ENCODE measurements at regions not wholly inside any gene's neighbourhood (a gene's known extent, or its start where the extent isn't known, plus 50 kb on each side); places are given as distances from the start of the nearest gene placed in this dataset.
"Not testable (repeated sequence)": the region's sequence is repeated elsewhere in the genome, so short reads cannot be mapped to it uniquely, and the experiment has no call there.

DNA sequence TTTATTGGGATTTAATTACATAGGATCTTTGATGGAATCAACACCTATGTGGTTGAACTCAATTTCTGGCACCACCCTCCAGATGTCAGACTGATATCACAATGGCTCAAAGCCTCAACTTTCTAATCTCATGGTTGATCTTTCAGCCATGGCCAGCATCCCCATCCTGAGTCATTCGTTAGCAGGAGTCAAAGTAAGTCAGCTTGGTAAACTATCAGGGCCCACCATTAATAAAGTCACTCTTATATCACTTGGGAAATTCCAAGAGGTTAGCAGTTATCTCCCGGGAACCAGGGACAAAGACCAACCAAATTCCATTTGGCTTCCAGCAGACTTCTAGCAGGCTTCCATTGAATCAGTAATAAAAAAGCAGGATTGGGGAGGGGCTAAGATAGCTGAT is 50.7 kb upstream of the TNFSF4 start:
- no peak for DNase-seq

DNA sequence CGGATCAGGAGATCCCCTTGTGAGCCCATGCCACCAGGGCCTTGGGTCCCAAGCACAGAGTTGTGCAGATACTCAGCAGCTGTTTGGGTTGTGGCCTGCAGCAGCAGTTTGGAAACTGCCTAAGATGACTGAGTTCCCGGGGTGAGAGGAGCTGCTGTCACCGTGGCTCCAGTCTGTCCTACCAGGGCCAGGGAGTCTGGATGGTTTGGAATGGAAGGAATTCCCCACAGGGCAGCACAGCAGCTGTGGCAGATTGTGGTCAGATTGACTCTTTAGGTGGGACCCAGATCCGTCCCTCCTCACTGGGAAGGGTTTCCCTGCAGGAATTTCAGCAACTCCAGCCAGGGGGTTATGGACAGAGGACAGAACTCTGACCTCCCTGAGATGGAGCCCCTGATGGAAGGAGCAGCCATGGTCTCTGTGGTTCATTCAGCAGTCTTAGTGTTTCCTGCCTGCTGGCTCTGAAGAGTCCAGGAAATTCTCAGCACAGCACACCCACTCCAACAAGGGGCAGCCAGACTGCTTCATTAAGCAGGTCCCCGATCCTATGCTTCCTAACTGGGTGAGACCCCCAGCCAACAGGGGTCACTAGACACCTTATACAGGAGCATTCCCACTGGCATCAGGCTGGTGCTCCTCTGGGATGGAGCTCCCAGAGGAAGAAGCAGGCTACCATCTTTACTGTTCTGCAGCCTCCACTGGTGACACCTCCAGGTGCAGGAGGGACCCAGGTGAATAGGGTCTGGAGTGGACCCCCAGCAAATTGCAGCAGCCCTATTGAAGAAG is 51.5 kb upstream of the TNFSF4 start:
- no peak for DNase-seq

DNA sequence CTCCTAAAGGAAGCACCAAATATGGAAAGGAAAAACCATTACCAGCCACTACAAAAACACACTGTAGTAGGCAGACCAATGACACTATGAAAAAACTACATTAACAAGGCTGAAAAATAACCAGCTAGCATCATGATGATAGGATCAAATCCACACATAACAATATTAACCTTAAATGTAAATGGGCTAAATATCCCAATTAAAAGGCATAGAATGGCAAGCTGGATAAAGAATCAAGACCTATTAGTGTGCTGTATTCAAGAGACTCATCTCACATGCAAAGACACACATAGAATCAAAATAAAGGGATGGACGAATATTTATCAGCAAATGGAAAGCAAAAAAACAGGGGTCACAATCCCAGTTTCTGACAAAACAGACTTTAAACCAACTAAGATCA is 53.2 kb upstream of the TNFSF4 start:
- DNase-seq, result not testable (repeated sequence)

DNA sequence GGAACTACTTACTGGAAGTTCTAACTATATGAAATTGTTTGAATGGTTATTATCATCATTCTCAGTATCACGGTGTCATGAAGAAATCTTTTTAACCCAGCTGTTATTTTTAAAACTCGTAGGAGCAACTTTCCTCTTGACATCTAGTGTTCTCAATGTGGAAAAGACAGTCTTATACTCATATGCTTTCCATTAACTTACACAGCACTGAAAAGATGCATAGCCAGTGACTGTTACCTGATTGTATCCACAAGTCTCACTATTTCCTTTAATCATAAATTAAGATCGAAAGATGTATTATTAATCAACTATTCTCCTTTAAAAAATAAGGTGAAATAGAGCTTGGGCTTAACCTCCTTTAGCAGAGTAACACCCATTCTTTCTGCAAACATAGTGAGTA is 59.7 kb upstream of the TNFSF4 start:
- DNase-seq, result no peak

- DNase-seq, result no peak
Observed at GRCh38 chr1:173267453-173267945, 60.4 kb upstream of the TNFSF4 start.

GRCh38 chr1:173268261-173268660 is 61.1 kb upstream of the TNFSF4 start:
- DNase-seq, result no peak

GRCh38 chr1:173268786-173269277 is 61.7 kb upstream of the TNFSF4 start:
- no peak for DNase-seq

GRCh38 chr1:173269490-173270230 is 62.5 kb upstream of the TNFSF4 start:
- no peak for DNase-seq

DNA sequence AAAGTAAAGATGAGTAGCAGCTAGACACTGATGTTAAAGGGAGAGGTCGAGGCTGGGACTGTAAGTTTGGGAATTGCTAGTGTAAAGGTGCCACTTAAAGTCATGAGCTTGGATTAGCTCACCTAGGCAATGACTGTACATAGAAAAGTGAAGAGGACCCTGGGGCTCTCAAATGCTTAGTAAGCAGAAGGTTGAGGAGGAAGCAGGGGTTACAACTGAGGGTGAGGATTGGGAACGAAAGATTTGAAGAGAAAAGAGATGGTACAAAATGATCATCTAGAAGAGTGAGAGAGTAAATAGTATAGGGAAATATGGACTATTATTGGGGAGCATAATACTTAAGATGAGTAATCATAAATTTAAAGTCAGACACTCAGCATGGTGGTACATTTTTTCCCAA is 63.1 kb upstream of the TNFSF4 start:
- DNase-seq, result no peak

DNA sequence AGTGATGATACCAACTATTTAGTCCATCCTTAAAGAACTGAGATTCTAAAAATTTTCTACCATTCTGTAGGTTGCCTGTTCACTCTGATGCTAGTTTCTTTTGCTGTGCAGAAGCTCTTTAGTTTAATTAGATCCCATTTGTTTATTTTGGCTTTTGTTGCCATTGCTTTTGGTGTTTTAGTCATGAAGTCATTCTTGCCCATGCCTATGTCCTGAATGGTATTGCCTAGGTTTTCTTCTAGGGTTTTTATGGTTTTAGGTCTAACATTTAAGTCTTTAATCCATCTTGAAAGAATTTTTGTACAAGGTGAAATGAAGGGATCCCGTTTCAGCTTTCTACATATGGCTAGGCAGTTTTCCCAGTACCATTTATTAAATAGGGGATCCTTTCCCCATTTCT is 63.9 kb upstream of the TNFSF4 start:
- DNase-seq, result not testable (repeated sequence)

DNA sequence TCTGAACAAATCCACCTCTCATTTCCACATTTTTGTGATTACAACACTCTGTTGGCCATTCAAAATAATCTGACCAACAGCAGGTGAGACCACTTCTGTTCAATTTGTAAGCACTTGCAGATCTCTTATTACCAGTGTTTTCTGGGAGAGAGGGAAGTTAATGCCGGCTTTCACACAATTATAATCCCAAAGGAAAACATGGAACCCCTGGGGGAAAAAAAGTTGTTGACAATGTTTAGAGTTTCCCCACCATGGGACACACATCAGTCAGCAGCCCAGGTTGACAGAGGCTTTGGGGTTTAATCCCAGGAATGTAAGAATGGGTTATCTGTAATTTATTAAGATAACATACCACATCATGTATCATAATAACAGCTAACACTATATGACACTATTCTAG is 68.4 kb upstream of the TNFSF4 start:
- DNase-seq, result no peak

- no peak for DNase-seq
Observed at GRCh38 chr1:173276922-173277800, 70.0 kb upstream of the TNFSF4 start.

GRCh38 chr1:173280899-173281660 is 73.9 kb upstream of the TNFSF4 start:
- no peak for DNase-seq

DNA sequence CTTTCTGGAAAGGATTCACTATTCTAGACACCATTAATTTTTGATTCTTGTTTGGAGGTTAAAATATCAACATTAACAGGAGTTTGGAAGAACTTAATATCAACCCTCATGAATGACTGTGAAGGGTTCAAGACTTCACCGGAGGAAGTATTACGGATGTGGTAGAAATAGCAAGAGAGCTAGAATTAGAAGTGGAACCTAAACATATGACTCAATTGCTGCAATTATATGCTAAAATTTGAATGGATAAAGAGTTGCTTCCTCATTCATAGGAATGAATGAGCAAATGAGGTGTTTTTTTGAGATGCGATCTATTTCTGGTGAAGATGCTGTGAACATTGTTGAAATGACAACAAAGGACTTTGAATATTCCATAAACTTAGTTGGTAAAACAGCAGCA is 77.9 kb upstream of the TNFSF4 start:
- no peak for DNase-seq

- DNase-seq, result no peak
Observed at GRCh38 chr1:173287785-173288184, 80.7 kb upstream of the TNFSF4 start.

DNA sequence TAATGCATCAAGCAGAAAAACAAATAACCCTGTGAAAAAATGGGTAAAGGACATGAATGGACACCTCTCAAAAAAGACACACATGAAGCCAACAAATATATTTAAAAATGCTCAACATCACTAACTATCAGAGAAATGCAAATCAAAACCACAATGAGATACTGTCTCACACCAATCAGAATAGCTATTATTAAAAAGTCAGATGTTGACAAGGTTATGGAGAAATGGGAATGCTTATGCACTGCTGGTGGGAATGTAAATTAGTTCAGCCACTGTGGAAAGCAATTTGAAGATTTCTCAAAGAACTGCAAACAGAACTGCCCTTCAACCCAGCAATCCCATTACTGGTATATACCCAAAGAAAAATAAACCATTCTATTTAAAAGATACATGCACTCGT is 86.6 kb upstream of the TNFSF4 start:
- no peak for DNase-seq

DNA sequence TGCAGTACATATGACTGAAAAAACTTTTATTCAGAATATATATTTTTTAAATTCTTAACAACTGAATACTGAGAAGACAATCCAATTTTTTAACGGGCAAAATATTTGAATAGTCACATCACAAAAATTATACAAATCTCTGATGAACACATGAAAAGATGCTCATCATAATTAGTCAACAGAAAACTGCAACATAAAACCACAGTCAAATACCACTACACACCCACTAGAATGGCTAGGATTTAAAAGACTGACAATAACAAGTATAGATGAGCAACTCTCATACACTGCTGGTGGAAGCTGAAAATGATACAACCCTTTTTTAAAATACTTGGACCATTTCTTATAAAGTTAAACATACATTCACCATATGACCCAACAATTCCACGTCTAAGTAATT is 87.7 kb upstream of the TNFSF4 start:
- no peak for DNase-seq

GRCh38 chr1:173295391-173295790 is 88.3 kb upstream of the TNFSF4 start:
- no peak for DNase-seq

GRCh38 chr1:173295995-173296394 is 88.9 kb upstream of the TNFSF4 start:
- DNase-seq, result no peak

GRCh38 chr1:173297798-173298391 is 90.8 kb upstream of the TNFSF4 start:
- peak; percentile 50 to 61 for DNase-seq

DNA sequence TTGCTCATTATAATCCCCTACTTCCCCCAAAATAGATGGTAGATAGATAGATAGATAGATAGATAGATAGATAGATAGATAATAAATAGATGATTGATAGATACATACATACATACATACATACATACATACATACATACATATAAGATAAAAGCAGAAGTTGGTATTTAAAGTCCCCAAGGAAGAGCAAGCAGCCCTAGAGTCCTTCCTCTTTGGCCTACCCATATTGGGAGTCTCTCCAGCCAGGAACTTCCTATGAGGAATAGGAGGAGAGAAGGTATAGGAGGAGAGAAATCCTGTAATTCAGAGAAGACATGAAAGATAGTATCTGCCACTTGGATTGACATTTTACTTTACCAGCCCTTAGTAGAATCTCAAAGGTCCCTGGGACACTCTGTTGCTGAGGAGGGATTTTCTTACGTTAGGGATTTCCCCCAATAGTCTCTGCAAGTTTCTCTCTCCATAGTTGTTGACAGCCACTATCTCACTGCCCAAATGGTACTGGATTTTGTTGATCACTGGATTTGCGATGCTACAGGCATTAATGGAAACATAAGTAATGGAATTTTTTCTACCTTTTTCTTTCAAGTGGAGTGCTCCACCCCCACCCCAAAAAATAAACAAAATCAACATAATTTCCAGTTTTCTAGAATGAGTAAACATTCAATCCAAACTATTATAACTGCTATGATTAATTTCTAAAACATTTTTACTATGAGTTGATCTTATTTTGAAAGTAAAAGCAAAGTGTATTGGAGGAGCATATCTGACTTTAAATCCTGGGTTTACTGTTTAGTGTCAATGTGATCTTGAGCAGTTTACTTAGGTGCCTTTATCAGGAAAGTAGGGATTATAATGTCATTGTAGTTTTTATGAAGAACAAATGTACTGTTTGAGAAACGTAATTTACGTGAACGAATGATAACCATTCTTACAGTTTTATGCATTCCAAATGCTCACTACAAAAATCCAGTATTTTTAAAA is 93.2 kb upstream of the TNFSF4 start:
- DNase-seq, result no peak
